Neural progenitor cell (in vitro differentiated cells): ENCODE measurements at regions not wholly inside any gene's neighbourhood (a gene's known extent, or its start where the extent isn't known, plus 50 kb on each side); places are given as distances from the start of the nearest gene placed in this dataset.
A peak's percentile ranks its signal among the peaks of the same experiment; 100 is the strongest.

Source experiments
- DNase-seq: peaks from one replicate; pipeline ENCODE4 v3.0.0-alpha.2; 2016; ENCODE audit warnings: low spot score
- H2AFZ ChIP-seq: fragments of 200-600 bp; sonication (generic); replicated peaks from 2 replicates; pipeline ENCODE4 v1.6.1; 2016; ENCODE audit warnings: antibody characterized with exemption
- H3F3A ChIP-seq: fragments of 200-600 bp; sonication (generic); 2 replicates; pipeline ENCODE4 v1.6.1; 2016; ENCODE audit warnings: antibody characterized with exemption, low read depth
- H3K27ac ChIP-seq: fragments of 200-600 bp; sonication (generic); 2 replicates; pipeline ENCODE4 v1.5.1; 2016; ENCODE audit warnings: mild to moderate bottlenecking
- H3K27me3 ChIP-seq: fragments of 200-600 bp; sonication (generic); 2 replicates; pipeline ENCODE4 v1.6.1; 2016; ENCODE audit warnings: mild to moderate bottlenecking, moderate library complexity
- H3K36me3 ChIP-seq: fragments of 200-600 bp; sonication (generic); 2 replicates; pipeline ENCODE4 v1.5.1; 2016
- H3K4me1 ChIP-seq: fragments of 200-600 bp; sonication (generic); 2 replicates; pipeline ENCODE4 v1.6.1; 2016; ENCODE audit warnings: mixed run types
- H3K4me2 ChIP-seq: fragments of 200-600 bp; sonication (generic); 2 replicates; pipeline ENCODE4 v1.6.1; 2016
- H3K4me3 ChIP-seq: fragments of 200-600 bp; sonication (generic); 2 replicates; pipeline ENCODE4 v1.5.1; 2016
- H3K79me2 ChIP-seq: fragments of 200-600 bp; sonication (generic); 2 replicates; pipeline ENCODE4 v1.6.1; 2016; ENCODE audit warnings: low read depth
- H3K9ac ChIP-seq: fragments of 200-600 bp; sonication (generic); 2 replicates; pipeline ENCODE4 v1.6.1; 2016
- H3K9me3 ChIP-seq: fragments of 200-600 bp; sonication (generic); 2 replicates; pipeline ENCODE4 v1.5.1; 2016; ENCODE audit warnings: low read depth
- H4K20me1 ChIP-seq: fragments of 200-600 bp; sonication (generic); 2 replicates; pipeline ENCODE4 v1.6.1; 2016; ENCODE audit warnings: low read depth
- H3K27ac Mint-ChIP-seq: 3 replicates; pipeline ENCODE4 v1.8.0; 2021; ENCODE audit warnings: mixed read lengths
- H3K27me3 Mint-ChIP-seq: 2 replicates; pipeline ENCODE4 v1.8.0; 2022; ENCODE audit warnings: low read depth, mild to moderate bottlenecking, inconsistent platforms, moderate library complexity, mixed read lengths; ENCODE audit not compliant: insufficient read depth
- H3K36me3 Mint-ChIP-seq: 3 replicates; pipeline ENCODE4 v1.8.0; 2021; ENCODE audit warnings: mixed read lengths
- H3K4me1 Mint-ChIP-seq: 3 replicates; pipeline ENCODE4 v1.8.0; 2021; ENCODE audit warnings: mixed read lengths
- H3K4me3 Mint-ChIP-seq: 3 replicates; pipeline ENCODE4 v1.8.0; 2021; ENCODE audit warnings: mild to moderate bottlenecking, moderate library complexity, mixed read lengths
- H3K9me3 Mint-ChIP-seq: 3 replicates; pipeline ENCODE4 v1.8.0; 2020; ENCODE audit warnings: mixed read lengths
- CTCF ChIP-seq: fragments of 200-600 bp; sonication (generic); IDR thresholded peaks from 2 replicates; pipeline ENCODE4 v1.5.1; 2017; ENCODE audit warnings: antibody characterized with exemption, mild to moderate bottlenecking
- EZH2 ChIP-seq: fragments of 200-600 bp; sonication (generic); IDR thresholded peaks from 2 replicates; pipeline ENCODE4 v1.6.1; 2017; ENCODE audit warnings: antibody characterized with exemption, mild to moderate bottlenecking, moderate library complexity
- EZH2phosphoT487 ChIP-seq: fragments of 200-600 bp; sonication (generic); IDR thresholded peaks from 2 replicates; pipeline ENCODE4 v1.6.1; 2017; ENCODE audit warnings: antibody characterized with exemption

- H3K9me3 ChIP-seq = no peaks in the 10 kb centered on the region
- H3K27me3 Mint-ChIP-seq = peaks cover 2% of the 10 kb centered on the region
- H3K4me1 Mint-ChIP-seq = peaks cover 36% of the 10 kb centered on the region
- TF ChIP-seq EZH2 (no peak), EZH2phosphoT487 (no peak), CTCF (no peak)
- no peak overlapping the region for H3K4me2 ChIP-seq
- no peaks in the 10 kb centered on the region for H3K79me2 ChIP-seq
- peak overlapping the region; percentile 53 for H2AFZ ChIP-seq
- H3K4me1 ChIP-seq = peaks cover 36% of the 10 kb centered on the region
- H3K27ac Mint-ChIP-seq = no peak overlapping the region
- H3K36me3 ChIP-seq = no peaks in the 10 kb centered on the region
- H3K9me3 Mint-ChIP-seq = peaks cover 2% of the 10 kb centered on the region
- no peak overlapping the region for H3K4me3 Mint-ChIP-seq
- H3K27me3 ChIP-seq = no peaks in the 10 kb centered on the region
- DNase-seq = no peak
- no peaks in the 10 kb centered on the region for H4K20me1 ChIP-seq
- H3F3A ChIP-seq = peaks cover 20% of the 10 kb centered on the region
- H3K9ac ChIP-seq = no peak overlapping the region
- no peak overlapping the region for H3K27ac ChIP-seq
- no peaks in the 10 kb centered on the region for H3K36me3 Mint-ChIP-seq
- H3K4me3 ChIP-seq = no peak overlapping the region
Observed at GRCh38 chr12:59088673-59089072, 168.4 kb upstream of the LRIG3 start.

- Histone ChIP-seq H3K9me3 (no peaks in the 10 kb centered on the region), H3K9ac (no peak overlapping the region), H3F3A (peaks cover 20% of the 10 kb centered on the region), H3K27me3 (no peaks in the 10 kb centered on the region), H3K79me2 (no peaks in the 10 kb centered on the region), H4K20me1 (no peaks in the 10 kb centered on the region), H2AFZ (no peak overlapping the region), H3K4me3 (no peak overlapping the region), H3K4me2 (no peak overlapping the region), H3K4me1 (peaks cover 40% of the 10 kb centered on the region), H3K36me3 (no peaks in the 10 kb centered on the region), H3K27ac (no peak overlapping the region)
- Mint-ChIP-seq H3K27me3 (peaks cover 2% of the 10 kb centered on the region), H3K4me3 (no peak overlapping the region), H3K9me3 (peaks cover 2% of the 10 kb centered on the region), H3K27ac (no peak overlapping the region), H3K36me3 (no peaks in the 10 kb centered on the region), H3K4me1 (peaks cover 37% of the 10 kb centered on the region)
- no peak for DNase-seq
- TF ChIP-seq CTCF (no peak), EZH2phosphoT487 (no peak), EZH2 (no peak)
Observed at GRCh38 chr12:59087691-59088090, 167.4 kb upstream of the LRIG3 start.

- Histone ChIP-seq H3K27ac (no peak overlapping the region), H3K4me3 (no peak overlapping the region), H3K27me3 (no peaks in the 10 kb centered on the region), H3K9ac (no peak overlapping the region), H3K4me1 (peaks cover 40% of the 10 kb centered on the region), H4K20me1 (no peaks in the 10 kb centered on the region), H2AFZ (no peak overlapping the region), H3K9me3 (no peaks in the 10 kb centered on the region), H3K4me2 (no peak overlapping the region), H3F3A (peaks cover 20% of the 10 kb centered on the region), H3K79me2 (no peaks in the 10 kb centered on the region), H3K36me3 (no peaks in the 10 kb centered on the region)
- Mint-ChIP-seq H3K4me3 (no peak overlapping the region), H3K9me3 (peaks cover 2% of the 10 kb centered on the region), H3K27ac (no peak overlapping the region), H3K27me3 (peaks cover 2% of the 10 kb centered on the region), H3K36me3 (no peaks in the 10 kb centered on the region), H3K4me1 (peaks cover 37% of the 10 kb centered on the region)
- no peak for DNase-seq
- TF ChIP-seq EZH2phosphoT487 (no peak), CTCF (peak; percentile 52)
Observed at GRCh38 chr12:59087077-59087673, 166.9 kb upstream of the LRIG3 start.
